ENCODE measurements at regions not wholly inside any gene's neighbourhood (a gene's known extent, or its start where the extent isn't known, plus 50 kb on each side); places are given as distances from the start of the nearest gene placed in this dataset.

DNA sequence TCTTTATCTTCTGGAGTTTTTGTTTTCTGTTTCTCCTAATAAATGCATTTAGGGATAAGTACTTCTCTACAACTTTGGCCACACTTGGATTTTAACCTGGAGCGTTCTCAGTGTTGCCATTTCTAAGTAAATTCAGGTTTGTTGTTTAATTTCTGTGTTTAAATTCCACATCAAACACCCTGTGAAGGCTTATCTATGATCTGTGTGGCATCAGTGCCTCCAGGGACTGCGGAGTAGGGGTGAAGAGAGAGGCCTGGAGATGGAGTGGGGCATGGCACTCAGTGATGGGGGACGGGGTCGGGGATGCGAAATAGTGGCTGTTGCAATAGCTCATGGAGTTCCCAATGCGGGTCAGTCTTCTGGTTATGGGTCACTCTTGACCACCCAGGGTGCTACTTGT, 294.8 kb downstream of the HS3ST3B1 start:
- TF ChIP-seq CTCF (IDR thresholded peaks at IDR 0.05), result no peak

DNA sequence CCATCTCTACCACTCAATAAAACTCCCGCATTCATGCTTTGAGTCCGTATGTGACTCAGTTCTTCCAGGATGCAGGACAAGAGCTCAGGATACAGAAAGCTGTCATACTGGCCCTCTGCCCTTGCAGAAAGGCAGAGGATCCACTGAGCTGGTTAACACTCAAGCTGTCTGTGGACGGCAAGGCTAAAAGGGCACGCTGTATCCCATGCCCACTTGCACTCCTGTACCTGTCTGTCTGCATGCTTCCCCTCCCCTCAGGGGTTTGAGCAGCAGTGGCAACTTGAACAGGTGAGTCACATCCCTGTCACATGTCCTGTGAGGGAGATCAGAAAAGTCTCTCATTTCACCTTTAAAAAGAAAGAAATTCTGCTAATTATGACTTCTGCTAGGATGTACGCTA, 293.8 kb downstream of the HS3ST3B1 start:
- no peak for TF ChIP-seq CTCF (IDR thresholded peaks at IDR 0.05)

- TF ChIP-seq CTCF (IDR thresholded peaks at IDR 0.05), result no peak
Measured at GRCh38 chr17:14593956-14594355, 293.1 kb downstream of the HS3ST3B1 start.

GRCh38 chr17:14590459-14591250, 289.8 kb downstream of the HS3ST3B1 start:
- no peak for TF ChIP-seq CTCF (IDR thresholded peaks at IDR 0.05)

GRCh38 chr17:14585099-14585498, 284.2 kb downstream of the HS3ST3B1 start:
- no peak for TF ChIP-seq CTCF (IDR thresholded peaks at IDR 0.05)

DNA sequence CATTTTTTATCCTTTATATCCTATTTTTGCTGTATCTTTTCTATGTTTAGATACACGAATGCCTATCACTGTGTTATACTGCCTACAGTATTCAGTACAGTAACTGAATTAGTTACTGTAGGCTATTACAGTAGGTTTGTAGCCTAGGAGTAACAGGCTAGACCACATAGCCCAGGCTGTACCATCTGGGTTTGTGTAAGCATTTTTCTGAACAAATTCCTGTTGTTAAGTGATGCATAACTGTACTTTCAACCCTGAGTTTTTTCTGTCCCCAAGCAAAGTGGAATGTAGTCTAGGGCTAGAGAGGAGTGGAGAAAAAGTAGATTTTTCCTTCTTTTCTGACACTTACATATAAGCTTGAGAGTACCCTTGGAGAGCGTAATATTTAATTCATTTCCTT, 282.1 kb downstream of the HS3ST3B1 start:
- no peak for TF ChIP-seq CTCF (IDR thresholded peaks at IDR 0.05)

DNA sequence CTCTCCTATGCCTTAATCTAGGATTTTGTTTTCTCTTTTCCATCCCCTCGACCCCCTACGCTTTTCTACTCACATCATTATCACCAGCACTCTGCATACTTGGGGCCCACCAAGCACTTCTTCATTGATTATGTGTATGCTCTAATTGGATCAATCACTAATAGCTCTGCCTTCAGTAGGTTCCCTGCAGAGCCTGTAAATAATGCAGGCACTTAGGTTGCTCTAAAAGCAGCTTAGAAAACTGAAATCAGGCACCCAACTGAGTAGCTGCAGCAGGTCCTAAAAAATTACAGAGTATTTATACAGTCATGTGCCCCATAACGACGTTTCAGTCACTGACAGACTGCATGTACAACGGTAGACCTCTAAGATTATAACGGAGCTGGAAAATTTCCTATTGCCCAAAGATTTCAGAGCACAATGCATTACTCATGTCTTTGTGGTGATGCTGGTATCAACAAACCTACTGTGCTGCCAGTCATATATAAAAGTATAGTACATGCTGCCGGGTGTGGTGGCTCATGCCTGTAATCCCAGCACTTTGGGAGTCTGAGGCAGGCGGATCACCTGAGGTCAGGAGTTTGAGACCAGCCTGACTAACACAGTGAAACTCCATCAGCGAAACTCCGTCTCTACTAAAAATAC, 280.4 kb downstream of the HS3ST3B1 start:
- TF ChIP-seq CTCF (IDR thresholded peaks at IDR 0.05), result no peak
